ENCODE measurements at regions not wholly inside any gene's neighbourhood (a gene's known extent, or its start where the extent isn't known, plus 50 kb on each side); places are given as distances from the start of the nearest gene placed in this dataset.

- TF ChIP-seq REST (IDR thresholded peaks at IDR 0.05; ENCODE audit: low read depth) (no peak), MAX (IDR thresholded peaks at IDR 0.05) (no peak), YY1 (IDR thresholded peaks at IDR 0.05; ENCODE audit: low read depth) (no peak), EP300 (IDR thresholded peaks at IDR 0.05; ENCODE audit: borderline replicate concordance) (no peak), CEBPB (IDR thresholded peaks at IDR 0.05) (no peak), RAD21 (IDR thresholded peaks at IDR 0.05; ENCODE audit: low read depth) (no peak)
These were observed 59.4 kb upstream of the CTLA4 start for GRCh38 chr2:203808046-203808750.

Data from Ishikawa (cell line).